Smooth muscle cell (in vitro differentiated cells): ENCODE measurements at regions not wholly inside any gene's neighbourhood (a gene's known extent, or its start where the extent isn't known, plus 50 kb on each side); places are given as distances from the start of the nearest gene placed in this dataset.

ENCODE experiments used
- DNase-seq: peaks from one replicate; lab custom pipeline; 2025; ENCODE audit not compliant: unreplicated experiment; lab: John Stamatoyannopoulos, UW
- H2AFZ ChIP-seq: fragments of 200-600 bp; sonication (generic); 2 replicates; pipeline ENCODE4 v1.6.0; 2016; ENCODE audit warnings: antibody characterized with exemption, low read depth, mild to moderate bottlenecking
- H3F3A ChIP-seq: fragments of 200-600 bp; sonication (generic); 2 replicates; pipeline ENCODE4 v1.6.0; 2017; ENCODE audit warnings: antibody characterized with exemption, low read depth
- H3K27ac ChIP-seq: fragments of 200-600 bp; sonication (generic); 2 replicates; pipeline ENCODE4 v1.5.1; 2016; ENCODE audit warnings: low read depth, mild to moderate bottlenecking
- H3K27me3 ChIP-seq: fragments of 200-600 bp; sonication (generic); 2 replicates; pipeline ENCODE4 v1.6.1; 2016; ENCODE audit warnings: low read depth, mild to moderate bottlenecking
- H3K36me3 ChIP-seq: fragments of 200-600 bp; sonication (generic); 2 replicates; pipeline ENCODE4 v1.5.1; 2016; ENCODE audit warnings: low read depth
- H3K4me1 ChIP-seq: fragments of 200-600 bp; sonication (generic); 2 replicates; pipeline ENCODE4 v1.5.1; 2016; ENCODE audit warnings: low read depth
- H3K4me2 ChIP-seq: fragments of 200-600 bp; sonication (generic); 2 replicates; pipeline ENCODE4 v1.6.0; 2016; ENCODE audit warnings: mild to moderate bottlenecking
- H3K4me3 ChIP-seq: fragments of 200-600 bp; sonication (generic); 2 replicates; pipeline ENCODE4 v1.5.1; 2016; ENCODE audit warnings: mild to moderate bottlenecking
- H3K79me2 ChIP-seq: fragments of 200-600 bp; sonication (generic); 2 replicates; pipeline ENCODE4 v1.6.0; 2016; ENCODE audit warnings: low read depth, mild to moderate bottlenecking
- H3K9ac ChIP-seq: fragments of 200-600 bp; sonication (generic); 2 replicates; pipeline ENCODE4 v1.6.0; 2016; ENCODE audit warnings: low read depth
- H3K9me3 ChIP-seq: fragments of 200-600 bp; sonication (generic); replicated peaks from 2 replicates; pipeline ENCODE4 v1.5.1; 2016; ENCODE audit warnings: low read depth
- H4K20me1 ChIP-seq: fragments of 200-600 bp; sonication (generic); 2 replicates; pipeline ENCODE4 v1.6.0; 2016; ENCODE audit warnings: low read depth
- WGBS: methylation state at CpG from one replicate; pipeline ENCODE4 v1.1.7; 2016; ENCODE audit warnings: low lambda C conversion rate; 5-methylcytosine and 5-hydroxymethylcytosine counted together
- TF ChIP-seq, protein P1 (sequence below): fragments of 200-600 bp; sonication (generic); IDR thresholded peaks from 2 replicates; pipeline ENCODE4 v1.5.1; 2017; ENCODE audit warnings: borderline replicate concordance, mild to moderate bottlenecking, antibody characterized with exemption; ENCODE audit not compliant: insufficient read depth, poor library complexity, severe bottlenecking

DNA sequence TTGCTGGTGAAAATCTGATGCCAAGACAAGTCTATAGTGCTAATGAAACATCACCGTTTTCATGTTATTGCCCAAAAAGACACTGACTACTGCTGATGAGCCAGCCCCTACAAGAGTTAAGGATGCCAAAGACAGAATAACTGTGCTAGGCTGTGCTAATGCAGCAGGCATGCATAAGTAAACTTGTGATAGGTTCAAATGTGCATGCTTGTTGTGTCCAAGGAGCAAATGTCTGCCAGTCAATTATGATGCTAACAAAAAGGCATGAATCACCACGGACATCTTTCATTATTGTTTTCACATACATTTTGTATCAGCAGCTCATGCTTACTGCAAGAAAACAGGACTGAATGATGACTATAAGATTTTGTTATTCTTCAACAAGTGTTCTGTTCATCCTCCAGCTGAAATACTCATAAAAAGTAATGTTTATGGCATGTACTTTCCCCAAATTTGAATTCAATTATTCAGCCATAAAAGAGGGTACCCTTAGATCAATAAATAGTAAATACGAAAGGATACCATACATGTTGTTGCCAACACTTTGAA lies 306.9 kb upstream of the ARSJ start:
- Histone ChIP-seq H3K27me3 (no peaks in the 10 kb centered on the region), H3K4me1 (no peaks in the 10 kb centered on the region), H4K20me1 (no peaks in the 10 kb centered on the region), H3K9me3 (no peaks in the 10 kb centered on the region), H3K36me3 (no peaks in the 10 kb centered on the region), H3K9ac (no peak overlapping the region), H2AFZ (no peak overlapping the region), H3F3A (no peaks in the 10 kb centered on the region), H3K4me2 (no peak overlapping the region), H3K4me3 (no peak overlapping the region), H3K27ac (no peak overlapping the region), H3K79me2 (no peaks in the 10 kb centered on the region)
- WGBS = 94% methylated on average over 3 of the region's 3 CpGs
- no peak for DNase-seq
- TF ChIP-seq, protein P1, sequence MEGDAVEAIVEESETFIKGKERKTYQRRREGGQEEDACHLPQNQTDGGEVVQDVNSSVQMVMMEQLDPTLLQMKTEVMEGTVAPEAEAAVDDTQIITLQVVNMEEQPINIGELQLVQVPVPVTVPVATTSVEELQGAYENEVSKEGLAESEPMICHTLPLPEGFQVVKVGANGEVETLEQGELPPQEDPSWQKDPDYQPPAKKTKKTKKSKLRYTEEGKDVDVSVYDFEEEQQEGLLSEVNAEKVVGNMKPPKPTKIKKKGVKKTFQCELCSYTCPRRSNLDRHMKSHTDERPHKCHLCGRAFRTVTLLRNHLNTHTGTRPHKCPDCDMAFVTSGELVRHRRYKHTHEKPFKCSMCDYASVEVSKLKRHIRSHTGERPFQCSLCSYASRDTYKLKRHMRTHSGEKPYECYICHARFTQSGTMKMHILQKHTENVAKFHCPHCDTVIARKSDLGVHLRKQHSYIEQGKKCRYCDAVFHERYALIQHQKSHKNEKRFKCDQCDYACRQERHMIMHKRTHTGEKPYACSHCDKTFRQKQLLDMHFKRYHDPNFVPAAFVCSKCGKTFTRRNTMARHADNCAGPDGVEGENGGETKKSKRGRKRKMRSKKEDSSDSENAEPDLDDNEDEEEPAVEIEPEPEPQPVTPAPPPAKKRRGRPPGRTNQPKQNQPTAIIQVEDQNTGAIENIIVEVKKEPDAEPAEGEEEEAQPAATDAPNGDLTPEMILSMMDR = no peak

DNA sequence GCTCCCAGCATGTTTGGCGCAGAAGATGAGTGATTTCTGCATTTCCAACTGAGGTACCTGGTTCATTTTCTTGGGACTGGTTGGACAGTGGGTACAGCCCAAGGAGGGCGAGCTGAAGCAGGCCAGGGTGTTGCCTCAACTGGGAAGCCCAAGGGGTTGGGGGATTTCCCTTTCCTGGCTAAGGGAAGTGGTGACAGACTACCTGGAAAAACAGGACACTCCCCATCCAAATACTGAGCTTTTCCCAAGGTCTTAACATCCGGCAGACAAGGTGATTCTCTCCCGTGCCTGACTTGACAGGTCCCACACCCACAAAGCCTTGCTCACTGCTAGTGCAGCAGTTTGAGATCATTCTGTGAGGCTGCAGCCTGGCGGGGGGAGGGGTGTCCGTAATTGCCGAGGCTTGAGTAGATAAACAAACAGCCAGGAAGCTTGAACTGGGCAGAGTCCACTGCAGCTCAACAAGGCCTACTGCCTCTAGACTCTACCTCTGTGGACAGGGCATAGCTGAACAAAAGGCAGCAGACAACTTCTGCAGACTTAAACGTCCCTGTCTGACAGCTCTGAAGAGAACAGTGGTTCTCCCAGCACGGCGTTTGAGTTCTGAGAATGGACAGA lies 307.7 kb upstream of the ARSJ start:
- H3K9ac ChIP-seq = no peak overlapping the region
- H3K4me3 ChIP-seq = no peak overlapping the region
- H3K4me2 ChIP-seq = no peak overlapping the region
- no peak overlapping the region for H2AFZ ChIP-seq
- H3K9me3 ChIP-seq = no peaks in the 10 kb centered on the region
- no peaks in the 10 kb centered on the region for H3F3A ChIP-seq
- H3K4me1 ChIP-seq = no peaks in the 10 kb centered on the region
- H3K27ac ChIP-seq = no peak overlapping the region
- H4K20me1 ChIP-seq = no peaks in the 10 kb centered on the region
- no peaks in the 10 kb centered on the region for H3K27me3 ChIP-seq
- WGBS = 91% methylated on average over 10 of the region's 10 CpGs
- TF ChIP-seq, protein P1 = no peak
- H3K79me2 ChIP-seq = no peaks in the 10 kb centered on the region
- no peak for DNase-seq
- H3K36me3 ChIP-seq = no peaks in the 10 kb centered on the region

DNA sequence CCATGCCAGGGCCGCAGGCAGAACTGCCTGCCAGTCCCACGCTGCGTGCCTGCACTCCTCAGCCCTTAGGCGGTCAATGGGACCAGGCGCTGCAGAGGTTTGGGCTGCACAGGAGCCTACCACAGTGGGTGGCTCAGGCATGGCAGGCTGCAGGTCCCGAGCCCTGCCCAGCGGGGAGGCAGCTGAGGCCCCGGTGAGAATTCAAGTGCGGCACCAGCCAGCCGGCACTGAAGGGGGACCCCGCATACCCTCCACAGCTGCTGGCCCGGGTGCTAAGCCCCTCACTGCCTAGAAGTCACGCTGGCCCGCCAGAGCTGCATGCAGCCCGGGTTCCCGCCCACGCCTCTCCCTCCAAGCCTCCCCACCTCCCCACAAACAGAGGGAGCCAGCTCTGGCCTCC lies 302.5 kb upstream of the UGT8 start:
- Histone ChIP-seq H3F3A (no peaks in the 10 kb centered on the region), H3K4me2 (no peak overlapping the region), H4K20me1 (no peaks in the 10 kb centered on the region), H2AFZ (no peak overlapping the region), H3K79me2 (no peaks in the 10 kb centered on the region), H3K9me3 (no peaks in the 10 kb centered on the region), H3K36me3 (no peaks in the 10 kb centered on the region), H3K4me3 (no peak overlapping the region), H3K9ac (no peak overlapping the region), H3K4me1 (no peaks in the 10 kb centered on the region), H3K27ac (no peak overlapping the region), H3K27me3 (no peaks in the 10 kb centered on the region)
- 90% methylated on average over 17 of the region's 17 CpGs for WGBS
- no peak for DNase-seq
- TF ChIP-seq, protein P1 = no peak

DNA sequence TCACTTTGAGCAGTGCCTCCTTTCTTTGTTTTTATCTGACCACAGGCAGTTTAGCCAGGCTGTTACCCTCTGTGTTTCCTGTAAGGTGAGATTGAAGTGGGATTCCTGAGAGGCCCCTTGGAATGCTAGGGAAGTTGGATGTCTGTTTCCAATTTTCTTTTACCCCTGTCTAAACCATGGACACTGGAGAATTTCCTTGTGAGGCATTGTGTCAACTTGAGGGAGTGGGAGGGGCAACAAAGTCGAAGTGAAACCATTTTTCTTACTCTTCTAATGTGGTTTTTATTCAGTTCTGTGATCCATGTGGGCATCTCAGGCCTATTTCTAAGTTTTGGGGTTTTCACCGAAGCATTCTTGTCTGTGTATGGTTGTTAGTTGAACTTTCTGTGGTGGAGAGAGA lies 296.1 kb upstream of the UGT8 start:
- Histone ChIP-seq H4K20me1 (no peaks in the 10 kb centered on the region), H3K4me2 (no peak overlapping the region), H3F3A (no peaks in the 10 kb centered on the region), H3K36me3 (no peaks in the 10 kb centered on the region), H3K9ac (no peak overlapping the region), H3K27ac (no peak overlapping the region), H3K79me2 (no peaks in the 10 kb centered on the region), H3K9me3 (no peaks in the 10 kb centered on the region), H3K4me3 (no peak overlapping the region), H3K27me3 (no peaks in the 10 kb centered on the region), H3K4me1 (no peaks in the 10 kb centered on the region), H2AFZ (no peak overlapping the region)
- no peak for DNase-seq
- WGBS = 77% methylated on average over 2 of the region's 2 CpGs
- TF ChIP-seq, protein P1 = no peak
